NB4 (cell line): ENCODE measurements at regions not wholly inside any gene's neighbourhood (a gene's known extent, or its start where the extent isn't known, plus 50 kb on each side); places are given as distances from the start of the nearest gene placed in this dataset.

Experiments
- DNase-seq: peaks from one replicate; pipeline ENCODE4 v3.0.0; 2010; ENCODE audit warnings: low read depth
- H3K4me3 ChIP-seq: one replicate; pipeline ENCODE4 v1.5.1; 2011; ENCODE audit warnings: mild to moderate bottlenecking, low read depth, low read length, moderate library complexity
- CTCF ChIP-seq: IDR thresholded peaks from one replicate; pipeline ENCODE4 v1.5.1; 2012; ENCODE audit warnings: low read depth, low read length
- MAX ChIP-seq: IDR thresholded peaks from 2 replicates; pipeline ENCODE4 v1.6.1; 2011; ENCODE audit warnings: low read depth, low read length
- MYC ChIP-seq: IDR thresholded peaks from 2 replicates; pipeline ENCODE4 v1.6.1; 2011; ENCODE audit warnings: low read depth, low read length
- POLR2A ChIP-seq: IDR thresholded peaks from 2 replicates; pipeline ENCODE4 v1.6.1; 2011; ENCODE audit warnings: mild to moderate bottlenecking; ENCODE audit not compliant: insufficient read length; ENCODE audit errors: extremely low read depth

GRCh38 chr18:28875059-28875458 lies 698.1 kb upstream of the CDH2 start:
- no peak overlapping the region for H3K4me3 ChIP-seq
- TF ChIP-seq CTCF (no peak), MAX (no peak), MYC (no peak), POLR2A (no peak)
- no peak for DNase-seq

GRCh38 chr18:28863396-28863795 lies 686.5 kb upstream of the CDH2 start:
- no peak overlapping the region for H3K4me3 ChIP-seq
- no peak for DNase-seq
- no peak for TF ChIP-seq CTCF
- TF ChIP-seq MYC: no peak
- TF ChIP-seq MAX: no peak
- TF ChIP-seq POLR2A: no peak

GRCh38 chr18:28858248-28858647 lies 681.3 kb upstream of the CDH2 start:
- TF ChIP-seq CTCF (no peak), MAX (no peak), POLR2A (no peak), MYC (no peak)
- H3K4me3 ChIP-seq: no peak overlapping the region
- DNase-seq: no peak

GRCh38 chr18:28855989-28856388 lies 679.1 kb upstream of the CDH2 start:
- no peak for DNase-seq
- no peak overlapping the region for H3K4me3 ChIP-seq
- no peak for TF ChIP-seq MAX
- no peak for TF ChIP-seq POLR2A
- no peak for TF ChIP-seq CTCF
- TF ChIP-seq MYC: no peak

GRCh38 chr18:28855524-28855923 lies 678.6 kb upstream of the CDH2 start:
- no peak overlapping the region for H3K4me3 ChIP-seq
- no peak for TF ChIP-seq POLR2A
- no peak for TF ChIP-seq MYC
- no peak for TF ChIP-seq MAX
- TF ChIP-seq CTCF: no peak
- DNase-seq: no peak

- no peak for TF ChIP-seq MYC
- TF ChIP-seq CTCF: no peak
- TF ChIP-seq MAX: no peak
- TF ChIP-seq POLR2A: no peak
- no peak for DNase-seq
- no peak overlapping the region for H3K4me3 ChIP-seq
These were observed 678.0 kb upstream of the CDH2 start for GRCh38 chr18:28854964-28855363.
